22Rv1 (cell line): ENCODE measurements at regions not wholly inside any gene's neighbourhood (a gene's known extent, or its start where the extent isn't known, plus 50 kb on each side); places are given as distances from the start of the nearest gene placed in this dataset.

ENCODE experiments used
- H3K27ac ChIP-seq: fragments of 450-650 bp; 2 replicates; pipeline ENCODE4 v1.5.1; 2017
- CTCF ChIP-seq: fragments of 450-650 bp; IDR thresholded peaks from 2 replicates; pipeline ENCODE4 v1.5.1; 2017; ENCODE audit warnings: mild to moderate bottlenecking
- ZFX ChIP-seq: fragments of 450-650 bp; IDR thresholded peaks from 2 replicates; pipeline ENCODE4 v1.6.1; 2017; ENCODE audit warnings: antibody characterized with exemption, borderline replicate concordance

DNA sequence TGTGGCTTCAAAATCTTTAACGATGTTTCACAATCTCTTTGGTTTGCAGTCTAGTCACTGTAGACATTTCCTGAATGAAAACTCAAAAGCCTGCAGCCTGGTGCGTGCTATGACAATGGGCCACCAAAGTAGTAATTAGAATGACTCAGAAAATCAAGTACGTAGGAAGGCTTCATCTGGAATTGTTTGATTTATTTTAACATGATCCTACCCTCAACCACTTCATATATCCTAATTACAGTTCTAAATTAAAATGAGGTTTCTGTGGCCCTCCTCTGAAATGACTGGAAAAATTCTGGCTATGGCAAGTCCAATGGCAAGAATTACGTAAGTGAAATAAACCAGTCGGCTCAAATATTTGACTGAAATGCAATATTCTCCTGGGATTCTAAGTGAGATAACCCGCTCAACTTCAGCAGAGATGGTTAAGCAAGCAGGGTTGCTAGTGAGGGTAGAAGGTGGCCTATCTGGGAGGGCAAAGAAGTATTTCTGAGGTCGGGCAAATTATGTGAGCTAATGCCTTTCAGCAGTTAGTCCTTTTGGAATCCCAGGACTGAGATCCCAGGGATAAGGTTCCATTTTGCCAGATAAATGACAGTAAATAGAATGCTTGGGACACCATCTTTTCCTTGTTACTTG, 145.6 kb upstream of the MYOCD start:
- TF ChIP-seq ZFX (no peak), CTCF (no peak)

GRCh38 chr17:12521416-12521815, 144.3 kb upstream of the MYOCD start:
- TF ChIP-seq CTCF: no peak
- TF ChIP-seq ZFX: no peak
- no peak overlapping the region for H3K27ac ChIP-seq

More for the DNA sequence above, 145.6 kb upstream of the MYOCD start:
- H3K27ac ChIP-seq: no peak overlapping the region

- H3K27ac ChIP-seq: no peak overlapping the region
- no peak for TF ChIP-seq CTCF
- TF ChIP-seq ZFX: no peak
These were observed 143.4 kb upstream of the MYOCD start for GRCh38 chr17:12522336-12522735.

GRCh38 chr17:12522743-12523183, 142.9 kb upstream of the MYOCD start:
- TF ChIP-seq ZFX (no peak), CTCF (no peak)
- no peak overlapping the region for H3K27ac ChIP-seq

GRCh38 chr17:12523244-12523643, 142.4 kb upstream of the MYOCD start:
- no peak overlapping the region for H3K27ac ChIP-seq
- TF ChIP-seq CTCF (no peak), ZFX (no peak)

GRCh38 chr17:12528036-12528435, 137.7 kb upstream of the MYOCD start:
- H3K27ac ChIP-seq: no peak overlapping the region
- TF ChIP-seq CTCF (no peak), ZFX (no peak)

GRCh38 chr17:12530161-12530560, 135.5 kb upstream of the MYOCD start:
- no peak overlapping the region for H3K27ac ChIP-seq
- TF ChIP-seq CTCF (no peak), ZFX (no peak)
